GM23338 (cell line): ENCODE measurements at regions not wholly inside any gene's neighbourhood (a gene's known extent, or its start where the extent isn't known, plus 50 kb on each side); places are given as distances from the start of the nearest gene placed in this dataset.

ENCODE experiments used
- ATAC-seq: fragments of 200-7000 bp; cut with Tn5 transposase; 3 replicates; pipeline ENCODE4 v1.9.1; 2020
- DNase-seq: peaks from one replicate; pipeline ENCODE4 v3.0.0-alpha.2; 2015; ENCODE audit warnings: low spot score
- H2AFZ ChIP-seq: fragments of 200-600 bp; sonication (generic); 2 replicates; pipeline ENCODE4 v1.8.0; 2016; ENCODE audit warnings: antibody characterized with exemption, mild to moderate bottlenecking, moderate library complexity
- H3F3A ChIP-seq: fragments of 200-600 bp; sonication (generic); replicated peaks from 2 replicates; pipeline ENCODE4 v1.8.0; 2017; ENCODE audit warnings: antibody characterized with exemption, mixed run types, low read depth
- H3K27ac ChIP-seq: fragments of 200-600 bp; sonication (generic); 2 replicates; pipeline ENCODE4 v1.6.1; 2016; ENCODE audit warnings: low read depth
- H3K27me3 ChIP-seq: fragments of 200-600 bp; sonication (generic); 2 replicates; pipeline ENCODE4 v1.8.0; 2016; ENCODE audit warnings: mild to moderate bottlenecking, mixed run types, moderate library complexity; ENCODE audit not compliant: insufficient read depth
- H3K36me3 ChIP-seq: fragments of 200-600 bp; sonication (generic); 2 replicates; pipeline ENCODE4 v1.8.0; 2016; ENCODE audit warnings: mild to moderate bottlenecking; ENCODE audit not compliant: insufficient read depth
- H3K4me1 ChIP-seq: fragments of 200-600 bp; sonication (generic); 2 replicates; pipeline ENCODE4 v1.8.0; 2016; ENCODE audit warnings: mild to moderate bottlenecking, moderate library complexity; ENCODE audit not compliant: insufficient read depth
- H3K4me2 ChIP-seq: fragments of 200-600 bp; sonication (generic); 2 replicates; pipeline ENCODE4 v1.7.1; 2017; ENCODE audit warnings: mixed run types
- H3K4me3 ChIP-seq: fragments of 200-600 bp; sonication (generic); 2 replicates; pipeline ENCODE4 v1.6.1; 2016; ENCODE audit warnings: mixed run types
- H3K79me2 ChIP-seq: fragments of 200-600 bp; sonication (generic); replicated peaks from 2 replicates; pipeline ENCODE4 v1.8.0; 2017; ENCODE audit warnings: mild to moderate bottlenecking; ENCODE audit not compliant: insufficient read depth
- H3K9me2 ChIP-seq: fragments of 200-600 bp; sonication (generic); 2 replicates; pipeline ENCODE4 v1.8.0; 2017; ENCODE audit not compliant: insufficient read depth
- H4K20me1 ChIP-seq: fragments of 200-600 bp; sonication (generic); replicated peaks from 2 replicates; pipeline ENCODE4 v1.8.0; 2017; ENCODE audit warnings: mild to moderate bottlenecking; ENCODE audit not compliant: insufficient read depth
- H3K27ac Mint-ChIP-seq: 2 replicates; pipeline ENCODE4 v1.8.0; 2020; ENCODE audit warnings: inconsistent platforms, mild to moderate bottlenecking, moderate library complexity, mixed read lengths
- H3K27me3 Mint-ChIP-seq: 3 replicates; pipeline ENCODE4 v1.8.0; 2022; ENCODE audit warnings: low read depth, mild to moderate bottlenecking, moderate library complexity, mixed read lengths, inconsistent platforms; ENCODE audit not compliant: insufficient read depth, poor library complexity
- H3K36me3 Mint-ChIP-seq: 3 replicates; pipeline ENCODE4 v1.8.0; 2021; ENCODE audit warnings: low read depth, mild to moderate bottlenecking, inconsistent platforms, moderate library complexity, mixed read lengths
- H3K4me1 Mint-ChIP-seq: 3 replicates; pipeline ENCODE4 v1.8.0; 2020; ENCODE audit warnings: mild to moderate bottlenecking, inconsistent platforms, mixed read lengths
- H3K4me3 Mint-ChIP-seq: 3 replicates; pipeline ENCODE4 v1.8.0; 2021; ENCODE audit warnings: moderate library complexity, mild to moderate bottlenecking, inconsistent platforms, mixed read lengths
- H3K9me3 Mint-ChIP-seq: 3 replicates; pipeline ENCODE4 v1.8.0; 2020; ENCODE audit warnings: moderate library complexity, mild to moderate bottlenecking, inconsistent platforms, mixed read lengths
- CREB1 ChIP-seq: fragments of 250-450 bp; sonication (Bioruptor Pico); IDR thresholded peaks from 2 replicates; pipeline ENCODE4 v1.5.0; 2020; ENCODE audit warnings: low read depth, mild to moderate bottlenecking, moderate library complexity
- EZH2 ChIP-seq: fragments of 200-600 bp; sonication (generic); IDR thresholded peaks from one replicate; pipeline ENCODE4 v1.8.0; 2017; ENCODE audit warnings: antibody characterized with exemption, mild to moderate bottlenecking, low read depth; ENCODE audit not compliant: unreplicated experiment
- EZH2phosphoT487 ChIP-seq: fragments of 200-600 bp; sonication (generic); IDR thresholded peaks from one replicate; pipeline ENCODE4 v1.8.1; 2018; ENCODE audit warnings: antibody characterized with exemption; ENCODE audit not compliant: unreplicated experiment
- JUNB ChIP-seq: IDR thresholded peaks from one replicate; pipeline ENCODE4 v1.6.1; 2016; ENCODE audit warnings: antibody characterized with exemption; ENCODE audit not compliant: unreplicated experiment
- NANOG ChIP-seq: IDR thresholded peaks from 2 replicates; pipeline ENCODE4 v1.6.1; 2016; ENCODE audit warnings: antibody characterized with exemption, borderline replicate concordance
- POLR2AphosphoS5 ChIP-seq: IDR thresholded peaks from 2 replicates; pipeline ENCODE4 v1.6.1; 2016; ENCODE audit warnings: antibody characterized with exemption, low read depth
- REST ChIP-seq: IDR thresholded peaks from one replicate; pipeline ENCODE4 v1.6.1; 2018; ENCODE audit warnings: antibody characterized with exemption; ENCODE audit not compliant: unreplicated experiment
- STAT1 ChIP-seq: IDR thresholded peaks from one replicate; pipeline ENCODE4 v1.6.1; 2016; ENCODE audit warnings: antibody characterized with exemption; ENCODE audit not compliant: unreplicated experiment
- ZNF114 ChIP-seq: fragments of 250-450 bp; sonication (Bioruptor Pico); IDR thresholded peaks from 2 replicates; pipeline ENCODE4 v1.5.0; 2020; ENCODE audit warnings: mild to moderate bottlenecking, moderate library complexity
- ZNF331 ChIP-seq: fragments of 250-450 bp; sonication (Bioruptor Pico); IDR thresholded peaks from 2 replicates; pipeline ENCODE4 v1.5.0; 2020; ENCODE audit warnings: low read depth, mild to moderate bottlenecking, moderate library complexity
- TF ChIP-seq, protein P1 (sequence below), 2 experiments: fragments of 200-600 bp in 1 of 2; sonication (generic) in 1 of 2; conservative IDR thresholded peaks; 2 replicates each; pipeline versions ENCODE4 v1.5.1 to v1.6.1; 2016 to 2017; ENCODE audit warnings: antibody characterized with exemption in 2 of 2, low read depth in 2 of 2, mild to moderate bottlenecking in 2 of 2, moderate library complexity in 1 of 2
- TF ChIP-seq, protein P2 (sequence below): IDR thresholded peaks from 2 replicates; pipeline ENCODE4 v1.6.1; 2016; ENCODE audit warnings: antibody characterized with exemption
- TF ChIP-seq, protein P3 (sequence below): fragments of 250-450 bp; sonication (Bioruptor Pico); IDR thresholded peaks from 2 replicates; pipeline ENCODE4 v1.5.0; 2020; ENCODE audit warnings: mild to moderate bottlenecking, moderate library complexity

- no peak overlapping the region for H3K4me3 ChIP-seq
- ATAC-seq (no peak), DNase-seq (no peak)
- H3K27ac ChIP-seq, result no peak overlapping the region
- Mint-ChIP-seq H3K27ac (no peak overlapping the region), H3K9me3 (no peaks in the 10 kb centered on the region), H3K27me3 (peaks cover 2% of the 10 kb centered on the region), H3K36me3 (no peaks in the 10 kb centered on the region), H3K4me3 (no peak overlapping the region), H3K4me1 (no peaks in the 10 kb centered on the region; the same call in 2 of the 3 replicates)
- no peak overlapping the region for H3K4me2 ChIP-seq
- no peaks in the 10 kb centered on the region for H3K79me2 ChIP-seq
- H3F3A ChIP-seq, result no peaks in the 10 kb centered on the region
- no peaks in the 10 kb centered on the region for H4K20me1 ChIP-seq
- no peaks in the 10 kb centered on the region for H3K4me1 ChIP-seq
- 0 out of 2 replicates have a peak, but pooled peaks cover 7% of the 10 kb centered on the region for H3K9me2 ChIP-seq
- H3K27me3 ChIP-seq, result no peaks in the 10 kb centered on the region
- H3K36me3 ChIP-seq, result no peaks in the 10 kb centered on the region
- peak overlapping the region; percentile 78 for H2AFZ ChIP-seq
- no peak for TF ChIP-seq CREB1 (CRISPR knock-in tag)
- TF ChIP-seq EZH2phosphoT487, result no peak
- no peak for TF ChIP-seq ZNF114 (CRISPR knock-in tag)
- no peak for TF ChIP-seq STAT1
- TF ChIP-seq EZH2, result no peak
- TF ChIP-seq, protein P1, sequence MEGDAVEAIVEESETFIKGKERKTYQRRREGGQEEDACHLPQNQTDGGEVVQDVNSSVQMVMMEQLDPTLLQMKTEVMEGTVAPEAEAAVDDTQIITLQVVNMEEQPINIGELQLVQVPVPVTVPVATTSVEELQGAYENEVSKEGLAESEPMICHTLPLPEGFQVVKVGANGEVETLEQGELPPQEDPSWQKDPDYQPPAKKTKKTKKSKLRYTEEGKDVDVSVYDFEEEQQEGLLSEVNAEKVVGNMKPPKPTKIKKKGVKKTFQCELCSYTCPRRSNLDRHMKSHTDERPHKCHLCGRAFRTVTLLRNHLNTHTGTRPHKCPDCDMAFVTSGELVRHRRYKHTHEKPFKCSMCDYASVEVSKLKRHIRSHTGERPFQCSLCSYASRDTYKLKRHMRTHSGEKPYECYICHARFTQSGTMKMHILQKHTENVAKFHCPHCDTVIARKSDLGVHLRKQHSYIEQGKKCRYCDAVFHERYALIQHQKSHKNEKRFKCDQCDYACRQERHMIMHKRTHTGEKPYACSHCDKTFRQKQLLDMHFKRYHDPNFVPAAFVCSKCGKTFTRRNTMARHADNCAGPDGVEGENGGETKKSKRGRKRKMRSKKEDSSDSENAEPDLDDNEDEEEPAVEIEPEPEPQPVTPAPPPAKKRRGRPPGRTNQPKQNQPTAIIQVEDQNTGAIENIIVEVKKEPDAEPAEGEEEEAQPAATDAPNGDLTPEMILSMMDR (conservative IDR thresholded peaks at IDR 0.05; ENCODE audit: low read depth in 2 of 2), result no peak
- TF ChIP-seq POLR2AphosphoS5, result no peak
- TF ChIP-seq, protein P2, sequence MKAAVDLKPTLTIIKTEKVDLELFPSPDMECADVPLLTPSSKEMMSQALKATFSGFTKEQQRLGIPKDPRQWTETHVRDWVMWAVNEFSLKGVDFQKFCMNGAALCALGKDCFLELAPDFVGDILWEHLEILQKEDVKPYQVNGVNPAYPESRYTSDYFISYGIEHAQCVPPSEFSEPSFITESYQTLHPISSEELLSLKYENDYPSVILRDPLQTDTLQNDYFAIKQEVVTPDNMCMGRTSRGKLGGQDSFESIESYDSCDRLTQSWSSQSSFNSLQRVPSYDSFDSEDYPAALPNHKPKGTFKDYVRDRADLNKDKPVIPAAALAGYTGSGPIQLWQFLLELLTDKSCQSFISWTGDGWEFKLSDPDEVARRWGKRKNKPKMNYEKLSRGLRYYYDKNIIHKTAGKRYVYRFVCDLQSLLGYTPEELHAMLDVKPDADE, result no peak
- no peak for TF ChIP-seq JUNB
- TF ChIP-seq NANOG, result no peak
- no peak for TF ChIP-seq REST
- no peak for TF ChIP-seq ZNF331
- TF ChIP-seq, protein P3, sequence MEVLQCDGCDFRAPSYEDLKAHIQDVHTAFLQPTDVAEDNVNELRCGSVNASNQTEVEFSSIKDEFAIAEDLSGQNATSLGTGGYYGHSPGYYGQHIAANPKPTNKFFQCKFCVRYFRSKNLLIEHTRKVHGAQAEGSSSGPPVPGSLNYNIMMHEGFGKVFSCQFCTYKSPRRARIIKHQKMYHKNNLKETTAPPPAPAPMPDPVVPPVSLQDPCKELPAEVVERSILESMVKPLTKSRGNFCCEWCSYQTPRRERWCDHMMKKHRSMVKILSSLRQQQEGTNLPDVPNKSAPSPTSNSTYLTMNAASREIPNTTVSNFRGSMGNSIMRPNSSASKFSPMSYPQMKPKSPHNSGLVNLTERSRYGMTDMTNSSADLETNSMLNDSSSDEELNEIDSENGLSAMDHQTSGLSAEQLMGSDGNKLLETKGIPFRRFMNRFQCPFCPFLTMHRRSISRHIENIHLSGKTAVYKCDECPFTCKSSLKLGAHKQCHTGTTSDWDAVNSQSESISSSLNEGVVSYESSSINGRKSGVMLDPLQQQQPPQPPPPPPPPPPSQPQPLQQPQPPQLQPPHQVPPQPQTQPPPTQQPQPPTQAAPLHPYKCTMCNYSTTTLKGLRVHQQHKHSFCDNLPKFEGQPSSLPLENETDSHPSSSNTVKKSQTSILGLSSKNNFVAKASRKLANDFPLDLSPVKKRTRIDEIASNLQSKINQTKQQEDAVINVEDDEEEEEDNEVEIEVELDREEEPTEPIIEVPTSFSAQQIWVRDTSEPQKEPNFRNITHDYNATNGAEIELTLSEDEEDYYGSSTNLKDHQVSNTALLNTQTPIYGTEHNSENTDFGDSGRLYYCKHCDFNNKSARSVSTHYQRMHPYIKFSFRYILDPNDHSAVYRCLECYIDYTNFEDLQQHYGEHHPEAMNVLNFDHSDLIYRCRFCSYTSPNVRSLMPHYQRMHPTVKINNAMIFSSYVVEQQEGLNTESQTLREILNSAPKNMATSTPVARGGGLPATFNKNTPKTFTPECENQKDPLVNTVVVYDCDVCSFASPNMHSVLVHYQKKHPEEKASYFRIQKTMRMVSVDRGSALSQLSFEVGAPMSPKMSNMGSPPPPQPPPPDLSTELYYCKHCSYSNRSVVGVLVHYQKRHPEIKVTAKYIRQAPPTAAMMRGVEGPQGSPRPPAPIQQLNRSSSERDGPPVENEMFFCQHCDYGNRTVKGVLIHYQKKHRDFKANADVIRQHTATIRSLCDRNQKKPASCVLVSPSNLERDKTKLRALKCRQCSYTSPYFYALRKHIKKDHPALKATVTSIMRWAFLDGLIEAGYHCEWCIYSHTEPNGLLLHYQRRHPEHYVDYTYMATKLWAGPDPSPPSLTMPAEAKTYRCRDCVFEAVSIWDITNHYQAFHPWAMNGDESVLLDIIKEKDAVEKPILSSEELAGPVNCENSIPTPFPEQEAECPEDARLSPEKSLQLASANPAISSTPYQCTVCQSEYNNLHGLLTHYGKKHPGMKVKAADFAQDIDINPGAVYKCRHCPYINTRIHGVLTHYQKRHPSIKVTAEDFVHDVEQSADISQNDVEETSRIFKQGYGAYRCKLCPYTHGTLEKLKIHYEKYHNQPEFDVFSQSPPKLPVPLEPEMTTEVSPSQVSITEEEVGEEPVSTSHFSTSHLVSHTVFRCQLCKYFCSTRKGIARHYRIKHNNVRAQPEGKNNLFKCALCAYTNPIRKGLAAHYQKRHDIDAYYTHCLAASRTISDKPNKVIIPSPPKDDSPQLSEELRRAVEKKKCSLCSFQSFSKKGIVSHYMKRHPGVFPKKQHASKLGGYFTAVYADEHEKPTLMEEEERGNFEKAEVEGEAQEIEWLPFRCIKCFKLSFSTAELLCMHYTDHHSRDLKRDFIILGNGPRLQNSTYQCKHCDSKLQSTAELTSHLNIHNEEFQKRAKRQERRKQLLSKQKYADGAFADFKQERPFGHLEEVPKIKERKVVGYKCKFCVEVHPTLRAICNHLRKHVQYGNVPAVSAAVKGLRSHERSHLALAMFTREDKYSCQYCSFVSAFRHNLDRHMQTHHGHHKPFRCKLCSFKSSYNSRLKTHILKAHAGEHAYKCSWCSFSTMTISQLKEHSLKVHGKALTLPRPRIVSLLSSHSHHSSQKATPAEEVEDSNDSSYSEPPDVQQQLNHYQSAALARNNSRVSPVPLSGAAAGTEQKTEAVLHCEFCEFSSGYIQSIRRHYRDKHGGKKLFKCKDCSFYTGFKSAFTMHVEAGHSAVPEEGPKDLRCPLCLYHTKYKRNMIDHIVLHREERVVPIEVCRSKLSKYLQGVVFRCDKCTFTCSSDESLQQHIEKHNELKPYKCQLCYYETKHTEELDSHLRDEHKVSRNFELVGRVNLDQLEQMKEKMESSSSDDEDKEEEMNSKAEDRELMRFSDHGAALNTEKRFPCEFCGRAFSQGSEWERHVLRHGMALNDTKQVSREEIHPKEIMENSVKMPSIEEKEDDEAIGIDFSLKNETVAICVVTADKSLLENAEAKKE (CRISPR knock-in tag), result no peak
Observed at GRCh38 chr6:9236443-9236842, 801.1 kb upstream of the SLC35B3 start.
